CD14-positive monocyte (primary cell): ENCODE measurements at regions not wholly inside any gene's neighbourhood (a gene's known extent, or its start where the extent isn't known, plus 50 kb on each side); places are given as distances from the start of the nearest gene placed in this dataset.

Source experiments
- DNase-seq, 3 donors: peaks; one replicate each; pipeline ENCODE4 v3.0.0-alpha.2; 2011 to 2022
- H2AFZ ChIP-seq: 2 replicates; pipeline ENCODE4 v1.6.0; 2012; ENCODE audit warnings: mild to moderate bottlenecking, low read depth, low read length, inconsistent platforms; ENCODE audit not compliant: insufficient read depth, poor library complexity, severe bottlenecking
- H3K27ac ChIP-seq, 2 donors: 1 replicate in 1 of 2; 2 replicates in 1 of 2; pipeline ENCODE4 v1.5.1; 2012 to 2013; ENCODE audit warnings: low read length in 2 of 2, control low read depth in 1 of 2, inconsistent platforms in 1 of 2, low read depth in 1 of 2, mild to moderate bottlenecking in 1 of 2
- H3K27me3 ChIP-seq, 2 donors: one replicate each; pipeline versions ENCODE4 v1.6.0 to v1.6.1; 2011 to 2013; ENCODE audit warnings: low read length in 2 of 2; ENCODE audit not compliant: control insufficient read depth in 2 of 2, insufficient read depth in 2 of 2
- H3K36me3 ChIP-seq, 2 donors: replicated peaks in 1 of 2; 1 replicate in 1 of 2; 2 replicates in 1 of 2; pipeline versions ENCODE4 v1.5.1 to v1.6.1; 2012 to 2013; ENCODE audit warnings: low read length in 2 of 2, control low read depth in 1 of 2, inconsistent platforms in 1 of 2, mild to moderate bottlenecking in 1 of 2; ENCODE audit not compliant: insufficient read depth in 2 of 2, control insufficient read depth in 1 of 2
- H3K4me1 ChIP-seq, 2 donors: 1 replicate in 1 of 2; 2 replicates in 1 of 2; pipeline versions ENCODE4 v1.5.1 to v1.6.1; 2012 to 2013; ENCODE audit warnings: low read length in 2 of 2, control low read depth in 1 of 2, inconsistent platforms in 1 of 2, mild to moderate bottlenecking in 1 of 2, moderate library complexity in 1 of 2; ENCODE audit not compliant: insufficient read depth in 2 of 2, control insufficient read depth in 1 of 2
- H3K4me2 ChIP-seq: replicated peaks from 2 replicates; pipeline ENCODE3; 2012; ENCODE audit warnings: low read length, moderate library complexity, mild to moderate bottlenecking; ENCODE audit not compliant: poor library complexity, severe bottlenecking; ENCODE audit errors: extremely low read depth
- H3K4me3 ChIP-seq, 3 experiments: fragments of 200-600 bp in 1 of 3; sonication (generic) in 1 of 3; replicated peaks in 1 of 3; 1 replicate in 2 of 3; 2 replicates in 1 of 3; pipeline ENCODE4 v1.5.1; 2011 to 2013; ENCODE audit warnings: low read length in 3 of 3, mild to moderate bottlenecking in 3 of 3, control low read depth in 2 of 3, low read depth in 2 of 3, inconsistent platforms in 1 of 3, moderate library complexity in 1 of 3
- H3K79me2 ChIP-seq: 2 replicates; pipeline ENCODE4 v1.6.0; 2012; ENCODE audit warnings: mild to moderate bottlenecking, control low read depth, inconsistent platforms, low read length, moderate library complexity; ENCODE audit not compliant: insufficient read depth
- H3K9ac ChIP-seq: 2 replicates; pipeline ENCODE4 v1.6.0; 2017; ENCODE audit warnings: low read length, mild to moderate bottlenecking; ENCODE audit not compliant: insufficient read depth, poor library complexity, severe bottlenecking
- H3K9me3 ChIP-seq, 2 donors: replicated peaks in 1 of 2; 1 replicate in 1 of 2; 2 replicates in 1 of 2; pipeline versions ENCODE4 v1.5.1 to v1.6.1; 2012 to 2013; ENCODE audit warnings: low read length in 2 of 2, control low read depth in 1 of 2; ENCODE audit not compliant: control insufficient read depth in 1 of 2, insufficient read depth in 1 of 2
- H4K20me1 ChIP-seq: 2 replicates; pipeline ENCODE4 v1.6.0; 2012; ENCODE audit warnings: mild to moderate bottlenecking, low read length, control low read depth, moderate library complexity; ENCODE audit not compliant: insufficient read depth
- H3K27ac Mint-ChIP-seq, 7 donors: one replicate each; pipeline ENCODE4 v1.8.0; 2020; ENCODE audit warnings: mild to moderate bottlenecking in 7 of 7, mixed read lengths in 7 of 7, moderate library complexity in 6 of 7, inconsistent platforms in 2 of 7
- H3K27me3 Mint-ChIP-seq, 3 donors: one replicate each; pipeline ENCODE4 v1.8.0; 2021 to 2022; ENCODE audit warnings: low read depth in 3 of 3, mild to moderate bottlenecking in 3 of 3, mixed read lengths in 3 of 3, moderate library complexity in 3 of 3, inconsistent platforms in 1 of 3
- H3K36me3 Mint-ChIP-seq, 2 donors: one replicate each; pipeline ENCODE4 v1.8.0; 2020; ENCODE audit warnings: mixed read lengths in 2 of 2, inconsistent platforms in 1 of 2, mild to moderate bottlenecking in 1 of 2
- H3K4me1 Mint-ChIP-seq: one replicate; pipeline ENCODE4 v1.8.0; 2020; ENCODE audit warnings: mild to moderate bottlenecking, mixed read lengths
- H3K4me3 Mint-ChIP-seq, 2 donors: one replicate each; pipeline ENCODE4 v1.8.0; 2020; ENCODE audit warnings: mild to moderate bottlenecking in 2 of 2, mixed read lengths in 2 of 2, moderate library complexity in 1 of 2
- H3K9me3 Mint-ChIP-seq, 7 donors: one replicate each; pipeline ENCODE4 v1.8.0; 2020 to 2022; ENCODE audit warnings: mixed read lengths in 7 of 7, mild to moderate bottlenecking in 6 of 7, moderate library complexity in 6 of 7, inconsistent platforms in 2 of 7
- CTCF ChIP-seq: fragments of 200-600 bp; IDR thresholded peaks from one replicate; pipeline ENCODE4 v1.8.0; 2022; ENCODE audit warnings: antibody characterized with exemption, mild to moderate bottlenecking
- WGBS: methylation state at CpG from one replicate; pipeline ENCODE4 v1.1.5; 2013; ENCODE audit warnings: missing lambda C conversion rate; ENCODE audit not compliant: insufficient coverage; 5-methylcytosine and 5-hydroxymethylcytosine counted together
- intact Hi-C, 2 donors: fragments of 100-400 bp; cut with micrococcal nuclease; formaldehyde crosslinking; loops; one replicate each; pipeline versions ENCODE4 v1.15.0 to v1.15.1; 2023

DNA sequence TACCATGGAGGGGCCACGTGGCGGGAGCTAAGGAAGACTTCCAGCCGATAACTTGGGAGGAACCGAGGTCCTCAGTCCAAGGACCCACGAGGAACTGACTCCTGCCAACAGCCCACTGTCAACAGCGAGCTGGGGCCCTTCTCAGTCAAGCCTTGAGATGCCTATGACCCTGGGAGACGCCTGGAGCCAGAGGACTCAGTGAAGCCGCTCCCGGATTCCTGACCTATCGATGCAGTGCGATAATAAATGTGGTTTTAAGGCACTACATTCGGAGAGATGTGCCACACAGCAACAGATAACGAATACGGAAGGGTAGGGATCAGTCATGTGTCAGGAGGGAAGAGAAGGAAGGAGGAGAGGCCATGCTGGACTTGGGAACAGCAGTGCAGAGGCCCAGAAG lies 208.5 kb downstream of the NFATC2 start:
- Histone ChIP-seq H3K36me3 (no peaks in the 10 kb centered on the region), H3K27ac (no peak overlapping the region), H4K20me1 (no peaks in the 10 kb centered on the region), H3K79me2 (no peaks in the 10 kb centered on the region), H3K9me3 (no peaks in the 10 kb centered on the region), H3K9ac (no peak overlapping the region), H3K4me3 (no peak overlapping the region), H3K27me3 (no peaks in the 10 kb centered on the region), H2AFZ (no peak overlapping the region), H3K4me1 (no peaks in the 10 kb centered on the region), H3K4me2 (no peak overlapping the region)
- Mint-ChIP-seq H3K4me1 (no peaks in the 10 kb centered on the region), H3K27ac (no peak overlapping the region), H3K9me3 (peaks cover 0 to 2% (median 0%) of the 10 kb centered on the region in 7 donors), H3K27me3 (peaks cover 2 to 7% (median 3%) of the 10 kb centered on the region in 3 donors), H3K36me3 (no peaks in the 10 kb centered on the region), H3K4me3 (no peak overlapping the region)
- intact Hi-C loops = no loop called here
- no peak for DNase-seq
- WGBS = 95% methylated on average over 14 of the region's 14 CpGs
- no peak for TF ChIP-seq CTCF

GRCh38 chr20:51333446-51333845 lies 209.1 kb downstream of the NFATC2 start:
- Histone ChIP-seq H3K27me3 (no peaks in the 10 kb centered on the region), H3K36me3 (no peaks in the 10 kb centered on the region), H3K4me3 (no peak overlapping the region), H3K79me2 (no peaks in the 10 kb centered on the region), H3K9me3 (no peaks in the 10 kb centered on the region), H3K4me2 (no peak overlapping the region), H3K4me1 (no peaks in the 10 kb centered on the region), H2AFZ (no peak overlapping the region), H4K20me1 (no peaks in the 10 kb centered on the region), H3K27ac (no peak overlapping the region), H3K9ac (no peak overlapping the region)
- Mint-ChIP-seq H3K9me3 (peaks cover 0 to 2% (median 0%) of the 10 kb centered on the region in 7 donors), H3K4me1 (no peaks in the 10 kb centered on the region), H3K4me3 (no peak overlapping the region), H3K27me3 (peaks cover 1 to 7% (median 3%) of the 10 kb centered on the region in 3 donors), H3K36me3 (no peaks in the 10 kb centered on the region), H3K27ac (no peak overlapping the region)
- no peak for TF ChIP-seq CTCF
- no peak for DNase-seq
- 88% methylated on average over 3 of the region's 3 CpGs for WGBS
- intact Hi-C loops = no loop called here
